NCI-H2029 treated with DMSO at 0.1 percent for 48 hours (cell line): ENCODE measurements at regions not wholly inside any gene's neighbourhood (a gene's known extent, or its start where the extent isn't known, plus 50 kb on each side); places are given as distances from the start of the nearest gene placed in this dataset.

ENCODE experiments used
- DNase-seq: peaks from one replicate; lab custom pipeline; 2025; lab: John Stamatoyannopoulos, UW

DNA sequence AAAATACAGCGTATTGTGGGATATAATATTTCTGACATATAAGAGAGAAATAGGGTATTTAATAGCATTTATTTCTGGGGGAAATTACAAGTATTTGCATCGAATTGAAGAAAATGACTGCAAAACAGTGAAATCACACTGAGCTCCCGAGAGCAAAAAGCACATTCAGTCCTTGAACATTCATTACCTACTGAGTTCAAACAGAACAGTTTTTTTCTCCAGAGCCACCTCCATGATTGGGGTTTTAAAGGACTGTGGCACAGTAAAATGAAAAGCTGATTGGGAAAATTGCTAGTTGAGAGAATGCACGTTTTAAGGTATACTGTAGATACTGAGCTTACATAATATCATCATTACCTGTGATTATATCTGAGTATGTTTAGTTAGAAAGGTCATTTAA is 58.0 kb upstream of the TRPC4 start:
- DNase-seq = no peak

DNA sequence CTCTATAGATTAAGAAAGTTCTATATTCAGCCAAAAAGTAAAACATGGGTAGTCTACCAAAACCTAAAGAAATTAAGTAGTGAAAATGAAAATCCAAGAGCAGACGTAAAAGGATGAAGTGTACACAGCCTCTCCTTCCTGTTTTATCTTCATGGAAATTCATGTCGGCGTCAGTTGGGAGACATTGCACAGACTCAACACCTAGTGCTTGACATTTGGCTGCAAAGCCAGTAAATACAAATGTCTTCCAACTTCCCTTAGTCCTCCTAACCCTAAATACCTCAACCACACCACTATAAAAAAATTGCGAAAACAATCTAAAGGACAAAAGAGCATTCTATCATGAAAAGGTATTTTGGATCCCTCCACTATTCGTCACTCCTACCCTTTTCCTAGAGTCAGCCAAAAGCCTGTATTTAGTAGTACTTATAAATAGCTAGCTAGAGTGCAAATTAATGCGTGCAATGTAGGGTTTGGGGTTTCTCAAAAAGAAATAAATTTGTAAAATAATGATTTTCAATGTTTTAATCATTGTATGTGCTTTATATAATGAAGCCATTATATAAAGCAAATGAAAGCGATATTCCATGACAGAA is 56.4 kb upstream of the TRPC4 start:
- DNase-seq = no peak

DNA sequence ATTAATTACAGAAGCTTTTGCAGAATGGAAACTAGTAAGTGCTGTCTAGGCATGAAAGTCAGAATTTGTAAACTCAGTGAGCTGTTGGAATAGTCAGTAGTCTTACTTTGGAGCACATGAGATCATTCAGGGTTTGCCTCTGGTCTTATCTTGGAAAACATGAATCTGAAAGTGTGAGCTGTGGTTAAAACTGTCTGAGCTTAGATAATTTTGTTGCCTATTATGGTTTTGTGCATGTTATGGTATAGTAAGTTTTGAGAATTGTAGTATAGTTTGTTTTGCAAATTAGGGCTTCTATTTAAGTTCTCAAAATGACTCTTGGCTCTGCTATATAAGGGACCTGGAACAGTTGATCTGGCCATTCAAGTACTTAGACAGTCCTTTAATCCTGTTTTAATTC is 53.7 kb upstream of the TRPC4 start:
- DNase-seq = no peak

DNA sequence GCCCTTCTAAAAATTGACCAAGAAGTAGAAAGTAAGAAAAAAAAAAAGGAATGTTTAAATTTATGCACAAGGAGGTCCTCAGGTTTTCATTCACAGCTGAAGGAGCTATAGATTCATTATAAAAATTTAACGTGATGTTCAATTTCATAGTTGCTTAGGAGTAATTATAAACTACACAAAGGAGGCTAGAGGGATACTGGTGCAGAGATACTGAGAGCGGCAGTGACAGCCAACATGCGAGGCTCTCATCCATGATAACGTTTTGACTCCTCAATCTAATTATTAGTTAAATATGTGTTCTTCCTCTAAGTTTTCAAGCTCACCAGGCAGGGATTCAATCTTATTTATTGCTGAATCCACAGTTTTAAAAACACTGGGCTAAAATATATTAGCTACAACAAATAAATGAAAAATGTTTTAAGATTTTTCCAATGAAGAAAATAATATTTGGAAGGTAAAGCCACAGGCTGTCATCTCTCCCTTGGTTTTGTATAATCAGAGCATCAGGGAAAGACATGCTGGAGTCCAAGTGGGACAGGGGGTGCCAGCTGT is 49.8 kb upstream of the TRPC4 start:
- DNase-seq = no peak
